Left forelimb (tissue), 1 donor: ENCODE measurements at regions not wholly inside any gene's neighbourhood (a gene's known extent, or its start where the extent isn't known, plus 50 kb on each side); places are given as distances from the start of the nearest gene placed in this dataset.

Experiments
- DNase-seq: peaks from one replicate; pipeline ENCODE4 v3.0.0-alpha.2; 2018; ENCODE audit warnings: low spot score

- no peak for DNase-seq
Observed at GRCh38 chr1:34270181-34270580, 93.5 kb downstream of the C1orf94 start.

- DNase-seq = no peak
Observed at GRCh38 chr1:34272152-34272551, 95.4 kb downstream of the C1orf94 start.

- no peak for DNase-seq
Observed at GRCh38 chr1:34275150-34275549, 98.4 kb downstream of the C1orf94 start.

GRCh38 chr1:34276606-34277005 is 99.9 kb downstream of the C1orf94 start:
- DNase-seq = no peak

GRCh38 chr1:34277150-34277549 is 100.4 kb downstream of the C1orf94 start:
- DNase-seq = no peak

- DNase-seq = no peak
Observed at GRCh38 chr1:34278211-34278610, 101.5 kb downstream of the C1orf94 start.

- DNase-seq = no peak
Observed at GRCh38 chr1:34279971-34280370, 103.3 kb downstream of the C1orf94 start.

GRCh38 chr1:34280509-34280908 is 103.8 kb downstream of the C1orf94 start:
- no peak for DNase-seq

- DNase-seq = no peak
Observed at GRCh38 chr1:34283142-34283541, 106.4 kb downstream of the C1orf94 start.

- no peak for DNase-seq
Observed at GRCh38 chr1:34286511-34286910, 109.8 kb downstream of the C1orf94 start.

GRCh38 chr1:34290831-34291230 is 114.1 kb downstream of the C1orf94 start:
- no peak for DNase-seq

GRCh38 chr1:34292472-34292871 is 115.8 kb downstream of the C1orf94 start:
- no peak for DNase-seq

GRCh38 chr1:34296059-34296458 is 119.4 kb downstream of the C1orf94 start:
- DNase-seq = no peak

GRCh38 chr1:34302798-34303197 is 126.1 kb downstream of the C1orf94 start:
- no peak for DNase-seq

GRCh38 chr1:34303218-34303617 is 126.5 kb downstream of the C1orf94 start:
- no peak for DNase-seq

GRCh38 chr1:34306568-34306967 is 129.9 kb downstream of the C1orf94 start:
- no peak for DNase-seq

GRCh38 chr1:34312359-34312758 is 135.7 kb downstream of the C1orf94 start:
- DNase-seq = no peak

GRCh38 chr1:34315974-34316373 is 139.3 kb downstream of the C1orf94 start:
- no peak for DNase-seq

- DNase-seq = no peak
Observed at GRCh38 chr1:34316773-34317172, 140.1 kb downstream of the C1orf94 start.

GRCh38 chr1:34319218-34319617 is 142.5 kb downstream of the C1orf94 start:
- no peak for DNase-seq

- DNase-seq = no peak
Observed at GRCh38 chr1:34320053-34320669, 143.5 kb downstream of the C1orf94 start.

GRCh38 chr1:34322969-34323368 is 146.3 kb downstream of the C1orf94 start:
- no peak for DNase-seq

GRCh38 chr1:34324879-34325440 is 148.3 kb downstream of the C1orf94 start:
- no peak for DNase-seq

GRCh38 chr1:34328281-34328799 is 151.6 kb downstream of the C1orf94 start:
- DNase-seq = no peak
